Fibroblast of skin of back (primary cell): ENCODE measurements at regions not wholly inside any gene's neighbourhood (a gene's known extent, or its start where the extent isn't known, plus 50 kb on each side); places are given as distances from the start of the nearest gene placed in this dataset.

Experiments used
- DNase-seq: peaks from one replicate; pipeline ENCODE4 v3.0.0-alpha.2; 2013

- DNase-seq: no peak
These were observed 189.7 kb downstream of the BRD1 start for GRCh38 chr22:49638001-49638400.

GRCh38 chr22:49637255-49637760, 190.4 kb downstream of the BRD1 start:
- DNase-seq: no peak

GRCh38 chr22:49636649-49637048, 191.0 kb downstream of the BRD1 start:
- DNase-seq: no peak

- no peak for DNase-seq
These were observed 191.5 kb downstream of the BRD1 start for GRCh38 chr22:49636214-49636613.

GRCh38 chr22:49634006-49634772, 193.5 kb downstream of the BRD1 start:
- no peak for DNase-seq

- DNase-seq: no peak
These were observed 194.7 kb downstream of the BRD1 start for GRCh38 chr22:49633010-49633324.

- peak; percentile 71 for DNase-seq
These were observed 195.3 kb downstream of the BRD1 start for GRCh38 chr22:49632199-49633009.

- DNase-seq: no peak
These were observed 197.2 kb downstream of the BRD1 start for GRCh38 chr22:49630448-49630946.

- DNase-seq: peak; percentile 68
These were observed 197.9 kb downstream of the BRD1 start for GRCh38 chr22:49629586-49630447.

- no peak for DNase-seq
These were observed 198.5 kb downstream of the BRD1 start for GRCh38 chr22:49629261-49629570.

GRCh38 chr22:49628391-49629260, 199.0 kb downstream of the BRD1 start:
- DNase-seq: peak; percentile 66

GRCh38 chr22:49627217-49628181, 200.2 kb downstream of the BRD1 start:
- peak; percentile 27 for DNase-seq

- DNase-seq: no peak
These were observed 201.1 kb downstream of the BRD1 start for GRCh38 chr22:49626361-49627216.

- DNase-seq: no peak
These were observed 203.1 kb downstream of the BRD1 start for GRCh38 chr22:49624421-49625177.

GRCh38 chr22:49623715-49624114, 204.0 kb downstream of the BRD1 start:
- no peak for DNase-seq

- no peak for DNase-seq
These were observed 204.5 kb downstream of the BRD1 start for GRCh38 chr22:49623176-49623575.

- DNase-seq: no peak
These were observed 205.2 kb downstream of the BRD1 start for GRCh38 chr22:49622241-49623105.
